Lower leg skin (tissue), 4 donors: ENCODE measurements at regions not wholly inside any gene's neighbourhood (a gene's known extent, or its start where the extent isn't known, plus 50 kb on each side); places are given as distances from the start of the nearest gene placed in this dataset.

Source experiments
- DNase-seq, 2 donors: peaks; one replicate each; pipeline ENCODE4 v3.0.0-alpha.2; 2019; ENCODE audit warnings: low spot score in 2 of 2
- H3K4me3 ChIP-seq: fragments of 200-600 bp; sonication (generic); 2 replicates; pipeline ENCODE4 v1.5.1; 2017; ENCODE audit warnings: mild to moderate bottlenecking, low read depth; ENCODE audit not compliant: poor library complexity, severe bottlenecking
- CTCF ChIP-seq, 3 donors: fragments of 450-650 bp; IDR thresholded peaks; one replicate each; pipeline ENCODE4 v1.5.1; 2016; ENCODE audit warnings: antibody characterized with exemption in 3 of 3, mild to moderate bottlenecking in 3 of 3, moderate library complexity in 2 of 3
- POLR2A ChIP-seq, 2 donors: fragments of 450-650 bp; IDR thresholded peaks; one replicate each; pipeline ENCODE4 v1.6.1; 2016 to 2017; ENCODE audit warnings: antibody characterized with exemption in 2 of 2, mild to moderate bottlenecking in 1 of 2, moderate library complexity in 1 of 2
- WGBS, 2 donors: methylation state at CpG; one replicate each; pipeline ENCODE4 v1.1.5; 2018; 5-methylcytosine and 5-hydroxymethylcytosine counted together
- intact Hi-C: fragments of 100-400 bp; cut with DNase I; formaldehyde crosslinking; loops from one replicate; pipeline ENCODE4 v1.15.0; 2023; ENCODE audit warnings: low total_unique reads

GRCh38 chr12:105921055-105921454 lies 217.7 kb downstream of the NUAK1 start:
- no peak overlapping the region for H3K4me3 ChIP-seq
- TF ChIP-seq POLR2A (IDR thresholded peaks at IDR 0.05) (no peak), CTCF (IDR thresholded peaks at IDR 0.05) (no peak)
- intact Hi-C loops = no loop called here
- no peak for DNase-seq
- 86 to 92% methylated on average over 1 of the region's 1 CpG for WGBS, 2 donors

DNA sequence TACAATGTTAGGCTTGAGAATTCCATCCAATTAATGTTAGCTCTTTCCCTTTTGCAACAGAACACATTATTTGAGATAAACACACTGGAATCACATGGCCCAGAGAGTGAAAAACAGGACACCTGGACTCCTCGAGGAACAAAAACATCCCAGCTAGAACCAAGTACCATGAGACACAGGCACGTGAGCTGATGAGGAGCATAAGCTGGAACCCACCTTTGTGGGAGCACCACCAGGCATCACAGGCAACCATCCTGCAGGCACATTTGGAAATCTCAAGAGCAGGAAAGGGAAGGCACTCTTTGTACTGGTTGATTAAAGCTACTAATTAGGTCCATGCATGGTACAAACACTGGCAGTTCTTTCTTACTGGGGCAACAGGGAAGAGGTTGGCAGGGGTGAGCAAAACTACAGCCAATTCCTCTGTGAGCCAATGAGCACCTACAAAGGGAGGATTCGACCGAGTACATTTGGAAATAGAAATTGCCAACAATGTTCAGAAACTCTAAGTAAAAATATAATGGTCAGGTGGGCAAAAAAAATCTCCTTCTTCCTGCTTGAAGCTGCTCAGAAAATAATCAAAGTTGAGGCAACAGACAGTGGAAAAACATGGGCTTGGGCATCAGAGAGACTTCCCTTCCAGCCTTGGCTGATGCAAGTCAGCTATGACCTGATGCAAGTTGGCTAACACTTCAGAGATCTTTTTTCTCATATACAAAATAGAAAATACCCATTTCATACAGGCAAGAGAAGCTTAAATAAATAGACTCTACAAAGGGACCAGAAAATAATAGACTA lies 216.7 kb downstream of the NUAK1 start:
- WGBS, 2 donors = 50 to 59% methylated on average over 4 of the region's 4 CpGs
- H3K4me3 ChIP-seq = no peak overlapping the region
- intact Hi-C loops = no loop called here
- TF ChIP-seq CTCF (IDR thresholded peaks at IDR 0.05) (no peak), POLR2A (IDR thresholded peaks at IDR 0.05) (no peak)
- no peak for DNase-seq

DNA sequence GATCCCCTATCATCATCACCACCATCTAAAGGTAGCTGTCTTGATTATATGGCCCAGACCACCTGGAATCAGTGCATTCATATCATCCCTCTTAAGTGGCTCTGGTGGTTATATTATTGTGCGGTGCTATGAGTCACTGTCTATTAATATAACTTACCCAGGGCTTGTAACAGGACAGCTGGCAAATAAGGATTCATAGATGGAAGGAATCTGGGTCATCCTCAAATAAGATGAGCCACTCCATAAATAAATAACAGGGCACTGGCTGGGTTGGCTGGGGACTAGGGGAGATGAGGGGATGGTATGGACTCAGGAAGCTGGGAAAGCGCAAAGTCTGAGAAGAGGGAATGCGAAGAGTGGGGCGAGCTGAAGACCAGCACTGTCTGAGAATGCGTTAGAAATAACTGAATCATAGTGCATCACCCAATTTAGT lies 216.1 kb downstream of the NUAK1 start:
- intact Hi-C loops = no loop called here
- no peak overlapping the region for H3K4me3 ChIP-seq
- no peak for TF ChIP-seq POLR2A (IDR thresholded peaks at IDR 0.05)
- no peak for TF ChIP-seq CTCF (IDR thresholded peaks at IDR 0.05)
- DNase-seq = no peak
- WGBS, 2 donors = 80 to 82% methylated on average over 5 of the region's 5 CpGs

DNA sequence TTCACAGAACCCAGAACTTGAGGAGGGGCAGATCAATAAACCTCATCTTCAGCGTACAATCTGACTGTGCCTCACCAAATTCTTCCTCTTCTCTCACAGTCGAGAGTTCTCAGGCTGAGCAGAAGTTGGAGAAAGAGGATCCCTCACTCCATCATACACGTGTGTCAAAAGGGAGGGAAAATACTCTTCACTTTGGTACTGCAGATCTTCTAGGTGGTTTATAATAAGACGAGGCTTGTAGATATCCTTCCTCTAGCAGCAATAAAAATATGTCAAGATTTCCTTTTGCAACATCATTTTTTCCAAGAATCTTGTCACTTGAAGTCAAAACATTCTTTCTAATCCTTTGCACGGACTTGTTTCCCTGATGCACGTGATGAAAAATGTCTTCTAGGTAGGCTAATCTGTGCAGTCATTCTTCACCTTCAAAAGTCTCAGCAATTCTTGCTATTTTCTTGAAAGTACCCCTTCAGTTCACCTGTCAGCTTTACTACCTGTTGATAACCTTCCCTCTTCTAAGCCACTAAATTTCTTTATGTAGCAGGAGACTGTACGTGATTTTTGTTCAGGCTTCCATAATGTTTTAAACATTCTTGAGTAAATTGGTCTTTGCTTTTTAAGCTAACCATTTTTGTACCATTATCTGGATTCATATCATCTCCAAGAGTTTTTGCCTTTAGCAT lies 214.1 kb downstream of the NUAK1 start:
- no peak for DNase-seq
- TF ChIP-seq POLR2A (IDR thresholded peaks at IDR 0.05) = no peak
- TF ChIP-seq CTCF (IDR thresholded peaks at IDR 0.05) = no peak
- H3K4me3 ChIP-seq = no peak overlapping the region
- WGBS, 2 donors = 67 to 73% methylated on average over 7 of the region's 7 CpGs
- intact Hi-C loops = no loop called here

GRCh38 chr12:105927564-105927963 lies 211.2 kb downstream of the NUAK1 start:
- intact Hi-C loops = no loop called here
- no peak overlapping the region for H3K4me3 ChIP-seq
- DNase-seq = no peak
- 87 to 91% methylated on average over 5 of the region's 5 CpGs for WGBS, 2 donors
- TF ChIP-seq CTCF (IDR thresholded peaks at IDR 0.05) = no peak
- no peak for TF ChIP-seq POLR2A (IDR thresholded peaks at IDR 0.05)
